AG08396 (cell line): ENCODE measurements at regions not wholly inside any gene's neighbourhood (a gene's known extent, or its start where the extent isn't known, plus 50 kb on each side); places are given as distances from the start of the nearest gene placed in this dataset.
"Not testable (repeated sequence)": the region's sequence is repeated elsewhere in the genome, so short reads cannot be mapped to it uniquely, and the experiment has no call there.

Source experiments
- DNase-seq: peaks from one replicate; pipeline ENCODE4 v3.0.0; 2012; ENCODE audit warnings: low spot score, mixed read lengths

GRCh38 chr6:90715093-90715655 is 128.3 kb upstream of the MAP3K7 start:
- no peak for DNase-seq

DNA sequence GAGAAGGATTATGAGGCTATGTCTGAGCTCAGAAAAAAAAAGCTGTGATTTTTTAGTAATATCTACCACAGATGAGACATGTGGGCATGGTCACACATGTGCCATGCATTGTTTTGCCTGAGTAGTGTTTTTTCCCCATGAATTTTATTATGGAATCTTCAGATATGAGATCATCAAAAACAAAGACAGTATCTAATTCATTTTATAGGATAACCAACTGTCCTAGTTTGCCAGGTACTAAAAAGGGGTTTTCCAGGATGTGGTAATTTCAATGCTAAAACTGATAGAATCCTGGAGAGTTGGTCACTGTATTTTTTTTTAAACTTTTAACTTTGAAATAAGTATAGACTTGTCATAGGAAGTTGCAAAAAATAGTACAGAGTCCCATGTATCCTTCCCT is 127.4 kb upstream of the MAP3K7 start:
- DNase-seq, result no peak

GRCh38 chr6:90712114-90712513 is 125.2 kb upstream of the MAP3K7 start:
- no peak for DNase-seq

DNA sequence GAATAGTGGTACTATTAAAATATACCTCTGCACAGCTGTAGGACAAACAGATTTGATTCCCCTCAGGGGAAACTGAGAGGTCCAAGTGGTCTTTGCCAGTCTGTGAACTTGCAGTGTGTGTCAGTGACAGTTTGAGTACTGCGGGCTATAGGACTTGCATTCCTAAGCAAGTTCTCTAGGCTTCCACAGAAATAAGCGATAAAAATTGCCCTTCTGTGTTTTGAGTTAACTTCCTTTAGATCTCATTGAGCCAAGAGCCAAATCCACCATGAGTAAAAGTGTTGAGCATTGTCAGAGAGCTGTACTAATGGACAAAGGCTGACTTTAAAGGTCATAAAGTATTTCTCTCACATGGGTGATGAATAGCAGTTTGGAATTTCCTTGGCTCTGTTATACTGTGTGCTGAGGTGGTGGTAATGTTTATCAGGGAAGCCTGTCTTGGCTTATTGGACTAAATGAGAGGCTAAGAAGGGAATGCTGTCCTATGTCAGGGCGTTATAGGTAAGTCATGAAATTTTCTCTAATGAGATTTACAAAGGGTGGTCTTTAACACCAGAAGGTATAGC is 122.6 kb upstream of the MAP3K7 start:
- DNase-seq, result no peak

- no peak for DNase-seq
Measured at GRCh38 chr6:90708206-90708737, 121.4 kb upstream of the MAP3K7 start.

GRCh38 chr6:90707246-90707645 is 120.4 kb upstream of the MAP3K7 start:
- DNase-seq, result no peak

- DNase-seq, result no peak
Measured at GRCh38 chr6:90703336-90703735, 116.5 kb upstream of the MAP3K7 start.

GRCh38 chr6:90701926-90702325 is 115.1 kb upstream of the MAP3K7 start:
- no peak for DNase-seq

- DNase-seq, result no peak
Measured at GRCh38 chr6:90701146-90701781, 114.4 kb upstream of the MAP3K7 start.

DNA sequence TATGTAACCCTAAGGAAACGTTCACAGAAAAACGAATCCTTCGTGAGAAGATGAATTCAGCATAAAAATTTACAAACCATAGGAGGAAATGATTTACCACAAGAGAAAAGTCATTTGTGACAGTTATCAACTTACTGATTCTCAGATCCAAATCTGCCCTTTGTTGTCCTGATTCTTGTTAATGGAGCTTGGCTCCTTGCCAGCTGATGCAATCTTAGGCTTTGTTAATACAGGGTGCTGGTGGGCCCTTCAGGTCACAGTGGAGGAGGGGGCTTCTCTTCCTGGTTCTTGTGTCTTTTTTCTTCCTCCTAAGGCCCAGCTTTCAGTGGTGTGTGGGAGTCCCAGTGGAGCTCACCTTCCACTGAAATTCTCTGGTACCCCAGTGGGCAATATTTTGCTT is 108.4 kb upstream of the MAP3K7 start:
- no peak for DNase-seq

- no peak for DNase-seq
Measured at GRCh38 chr6:90694802-90695201, 107.9 kb upstream of the MAP3K7 start.

- DNase-seq, result no peak
Measured at GRCh38 chr6:90691823-90692222, 105.0 kb upstream of the MAP3K7 start.

DNA sequence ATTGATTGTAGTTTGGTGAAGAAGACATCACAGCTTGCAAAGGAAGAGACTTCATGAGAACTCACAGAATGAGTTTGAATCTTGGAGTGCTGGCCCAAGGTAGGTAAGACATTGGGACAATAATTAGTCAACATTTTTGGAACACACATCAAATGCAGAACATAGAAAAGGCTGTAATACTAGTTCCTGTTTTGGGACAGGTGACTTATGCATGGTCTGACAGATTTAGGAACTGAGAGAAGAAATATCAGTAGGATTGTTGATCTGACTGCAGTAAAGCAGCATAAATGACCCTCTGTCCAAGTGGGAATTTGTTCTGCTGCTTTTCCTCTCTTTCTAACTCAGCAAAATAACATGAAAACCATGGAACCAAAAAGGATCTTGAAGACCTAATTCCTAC is 102.3 kb upstream of the MAP3K7 start:
- DNase-seq, result no peak

DNA sequence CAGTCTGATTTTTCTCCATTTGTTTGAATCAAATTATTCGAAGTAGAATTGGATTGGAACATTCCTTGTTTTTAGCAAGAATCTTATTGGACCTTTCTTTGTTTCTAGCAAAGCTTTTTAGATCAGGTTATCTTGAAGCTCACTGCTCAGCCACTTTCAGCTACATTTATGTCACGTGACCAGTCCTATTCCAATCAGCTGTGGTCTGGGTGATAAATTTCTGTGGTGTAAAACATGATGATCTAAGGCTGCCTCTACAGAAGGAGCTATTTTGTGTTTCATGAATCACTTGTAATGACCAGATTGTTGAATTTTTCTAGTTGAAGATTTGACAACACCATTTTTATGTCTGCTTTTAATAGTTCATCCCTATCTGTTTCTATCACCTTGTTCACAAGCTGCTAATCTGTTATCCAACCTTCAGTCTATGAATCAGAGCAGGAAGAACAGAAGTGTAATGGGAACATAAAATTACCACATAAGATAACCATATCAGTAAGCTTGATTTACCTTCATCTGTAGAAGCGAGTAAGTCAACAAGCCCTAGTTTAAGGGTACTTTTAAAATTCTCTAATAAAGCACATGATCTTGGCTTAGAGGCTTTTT is 101.0 kb upstream of the MAP3K7 start:
- no peak for DNase-seq

DNA sequence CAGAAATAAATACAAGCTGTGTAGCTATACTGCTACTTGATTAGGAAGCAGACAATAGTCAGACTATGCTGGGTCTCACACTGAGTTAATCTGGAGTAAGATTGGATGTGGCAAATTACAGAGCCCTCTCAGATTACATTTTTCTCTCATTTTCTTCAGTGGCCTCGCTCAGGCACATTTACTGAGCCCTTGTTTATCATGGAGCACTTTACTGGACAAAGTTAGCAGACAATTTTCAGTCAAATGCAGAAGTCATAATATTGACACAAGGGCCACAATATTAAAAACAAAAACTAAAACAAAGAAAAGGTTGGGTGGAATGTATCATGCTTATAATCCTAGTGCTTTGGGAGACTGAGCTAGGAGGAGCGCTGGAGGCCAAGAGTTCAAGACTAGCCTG is 95.0 kb upstream of the MAP3K7 start:
- no peak for DNase-seq

DNA sequence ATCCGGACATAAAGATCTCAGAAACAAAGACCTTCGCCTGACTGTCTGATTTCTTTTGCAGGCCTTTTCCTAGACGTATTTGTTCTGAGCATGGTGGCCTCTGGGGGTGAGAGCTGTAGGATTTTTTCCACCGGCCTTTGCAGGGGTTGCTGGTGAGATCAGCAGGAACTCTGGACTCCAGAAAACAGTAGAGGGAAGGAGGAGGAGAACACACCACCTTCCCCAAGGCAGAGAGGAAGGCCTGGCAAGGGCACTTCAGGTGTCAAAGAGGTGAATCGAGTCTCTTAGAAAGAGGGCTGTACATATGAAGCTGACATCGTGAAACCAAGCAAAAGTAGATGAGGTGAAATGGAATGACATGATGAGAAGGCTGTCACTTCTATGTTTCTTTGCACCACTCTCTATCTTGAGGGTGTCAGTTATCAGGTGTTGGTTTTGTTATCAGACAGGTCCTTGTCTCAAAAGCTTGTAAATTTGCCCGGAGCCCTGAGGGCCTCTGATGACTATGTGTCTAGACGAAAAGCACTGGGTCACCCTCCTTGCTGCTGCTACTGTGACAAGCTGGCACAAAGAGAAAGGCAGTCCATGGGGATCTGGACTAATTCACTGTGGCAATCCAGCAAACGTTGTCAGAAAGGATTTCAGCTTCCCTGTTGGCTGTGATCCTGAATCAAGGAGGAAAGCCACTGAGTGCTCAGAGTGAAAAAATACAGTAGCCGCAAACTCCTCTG is 91.3 kb upstream of the MAP3K7 start:
- no peak for DNase-seq

DNA sequence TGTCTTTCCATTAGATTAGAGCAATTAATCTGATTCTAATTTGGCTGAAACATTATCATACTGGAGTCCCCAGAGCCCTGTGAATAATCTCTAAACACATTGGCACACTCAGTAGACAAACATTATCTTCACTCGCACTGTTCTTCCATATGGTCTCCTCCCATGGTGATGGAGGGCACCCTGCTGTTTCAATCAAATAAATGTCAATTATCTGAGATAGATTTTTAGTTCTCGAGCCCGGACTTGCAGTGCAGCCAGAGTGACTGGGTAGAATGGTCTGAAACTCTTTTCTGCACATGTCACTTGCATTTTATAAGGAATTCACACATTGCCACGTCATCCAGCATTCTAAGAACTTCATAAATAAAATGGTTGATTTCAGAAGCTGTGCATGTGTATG is 90.6 kb upstream of the MAP3K7 start:
- DNase-seq, result no peak

DNA sequence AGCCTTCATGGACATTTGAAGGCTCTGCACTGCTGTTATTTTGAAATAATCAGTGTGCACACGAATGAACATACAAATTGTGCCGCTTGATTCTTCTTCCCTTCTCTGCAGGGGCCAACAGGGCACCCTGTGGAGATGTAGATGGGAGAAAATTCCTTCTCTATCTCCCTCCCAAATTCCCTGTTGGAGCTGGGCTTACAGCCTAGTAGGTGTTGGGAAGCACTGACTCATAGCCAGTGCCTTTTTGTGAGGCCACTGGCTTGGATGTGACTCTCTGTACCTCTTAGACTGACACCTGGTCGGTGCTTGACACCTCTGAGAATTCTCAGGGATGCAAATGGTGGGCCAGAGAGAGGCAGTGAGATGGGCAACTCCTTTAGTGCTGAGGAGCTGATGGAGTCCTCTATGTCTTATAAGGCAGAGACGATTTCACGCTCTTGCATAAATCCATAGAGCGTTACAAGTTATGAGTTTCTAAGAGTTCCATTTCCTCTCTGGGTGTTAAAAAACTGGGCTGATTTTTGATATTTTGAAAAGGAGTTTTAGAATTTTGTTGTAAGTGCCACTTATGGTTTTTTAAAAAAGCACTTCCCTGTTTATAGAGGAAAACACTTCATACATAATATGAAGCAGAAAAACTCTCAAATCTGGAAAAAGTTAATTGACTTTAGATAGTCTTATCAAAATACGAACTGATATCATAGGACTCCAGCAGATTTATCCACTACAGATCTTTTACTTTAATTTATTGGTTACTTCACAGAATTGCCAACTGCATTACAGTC is 89.8 kb upstream of the MAP3K7 start:
- no peak for DNase-seq

- not testable (repeated sequence) for DNase-seq
Measured at GRCh38 chr6:90675107-90675506, 88.2 kb upstream of the MAP3K7 start.

- not testable (repeated sequence) for DNase-seq
Measured at GRCh38 chr6:90674077-90674476, 87.2 kb upstream of the MAP3K7 start.

DNA sequence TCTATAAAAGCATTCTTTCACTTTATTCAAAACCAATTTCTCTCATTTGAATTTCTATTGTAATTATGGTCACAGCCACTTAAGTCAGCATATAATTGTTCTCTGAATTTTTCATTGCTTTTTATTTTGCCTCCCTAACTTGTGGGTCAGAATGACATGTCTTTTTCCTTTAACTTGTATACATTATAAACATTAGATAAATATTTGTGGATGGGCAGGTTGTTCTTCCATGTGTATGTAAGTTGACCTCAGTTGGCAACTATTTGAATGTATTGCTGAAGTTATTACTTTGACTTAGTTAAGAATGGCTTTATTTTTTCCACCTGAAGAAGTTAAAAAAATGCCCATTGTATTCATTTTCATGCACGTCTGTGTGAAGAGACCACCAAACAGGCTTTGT is 83.0 kb upstream of the MAP3K7 start:
- no peak for DNase-seq

- DNase-seq, result no peak
Measured at GRCh38 chr6:90669420-90669819, 82.5 kb upstream of the MAP3K7 start.
